Epithelial cell of proximal tubule (primary cell): ENCODE measurements at regions not wholly inside any gene's neighbourhood (a gene's known extent, or its start where the extent isn't known, plus 50 kb on each side); places are given as distances from the start of the nearest gene placed in this dataset.
A peak's percentile ranks its signal among the peaks of the same experiment; 100 is the strongest.
"Not testable (repeated sequence)": the region's sequence is repeated elsewhere in the genome, so short reads cannot be mapped to it uniquely, and the experiment has no call there.

Experiments
- DNase-seq: peaks from one replicate; pipeline ENCODE4 v3.0.0-alpha.2; 2011; ENCODE audit warnings: low read depth
- H3K4me3 ChIP-seq: 2 replicates; pipeline ENCODE4 v1.5.1; 2011; ENCODE audit warnings: low read depth, mild to moderate bottlenecking, low read length
- CTCF ChIP-seq: conservative IDR thresholded peaks from 2 replicates; pipeline ENCODE4 v1.5.1; 2012; ENCODE audit warnings: low read depth, mild to moderate bottlenecking, low read length

DNA sequence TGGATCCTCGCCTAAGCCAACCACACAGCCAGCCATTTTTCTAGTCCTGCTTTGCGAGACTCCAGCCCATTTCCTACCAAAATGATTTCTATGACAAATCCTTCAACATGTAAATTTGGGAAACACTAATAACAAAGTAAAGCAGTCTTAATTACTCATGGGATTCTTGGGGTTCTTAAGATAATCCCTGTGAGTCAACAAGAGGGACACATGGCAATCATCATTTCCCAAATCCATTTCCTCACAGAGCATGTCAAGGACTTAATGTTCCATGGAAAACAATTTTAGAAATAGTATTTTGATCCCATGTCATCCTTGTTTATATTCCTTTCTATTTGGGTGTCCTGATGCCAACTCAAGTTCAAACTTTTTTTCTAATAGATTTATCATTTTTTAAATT is 322.7 kb upstream of the NOX3 start:
- TF ChIP-seq CTCF: no peak
- H3K4me3 ChIP-seq: no peak overlapping the region
- no peak for DNase-seq

GRCh38 chr6:155771822-155772221 is 316.2 kb upstream of the NOX3 start:
- no peak overlapping the region for H3K4me3 ChIP-seq
- TF ChIP-seq CTCF: no peak
- peak; percentile 3 for DNase-seq

- no peak for TF ChIP-seq CTCF
These were observed 315.2 kb upstream of the NOX3 start for GRCh38 chr6:155770856-155771255.

GRCh38 chr6:155770313-155770712 is 314.7 kb upstream of the NOX3 start:
- no peak overlapping the region for H3K4me3 ChIP-seq
- TF ChIP-seq CTCF: no peak
- DNase-seq: no peak

More at GRCh38 chr6:155770856-155771255, 315.2 kb upstream of the NOX3 start:
- DNase-seq: no peak
- H3K4me3 ChIP-seq: no peak overlapping the region

- TF ChIP-seq CTCF: no peak
- H3K4me3 ChIP-seq: no peak overlapping the region
- DNase-seq: no peak
These were observed 309.9 kb upstream of the NOX3 start for GRCh38 chr6:155765275-155766194.

- no peak for DNase-seq
- no peak overlapping the region for H3K4me3 ChIP-seq
- TF ChIP-seq CTCF: no peak
These were observed 307.0 kb upstream of the NOX3 start for GRCh38 chr6:155762649-155763048.

DNA sequence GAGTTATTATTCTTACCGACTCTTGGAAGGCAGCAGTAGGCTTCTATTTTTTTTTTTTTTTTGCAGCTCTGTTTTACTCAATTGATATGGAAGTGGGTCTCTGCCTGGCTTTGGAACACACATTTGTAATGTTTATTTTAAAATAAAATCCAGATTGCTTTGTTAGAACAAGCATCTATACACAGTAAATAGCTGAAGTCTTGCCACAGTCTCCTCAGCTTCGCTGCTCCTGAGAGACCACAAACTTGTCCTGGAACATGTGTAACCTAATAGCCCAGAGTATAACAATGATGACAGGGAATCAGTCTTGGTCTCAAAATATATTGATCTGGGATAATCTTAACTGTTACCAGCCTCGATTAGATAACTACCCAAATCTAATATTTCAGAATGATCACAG is 299.8 kb upstream of the NOX3 start:
- no peak for DNase-seq
- TF ChIP-seq CTCF: no peak
- no peak overlapping the region for H3K4me3 ChIP-seq

DNA sequence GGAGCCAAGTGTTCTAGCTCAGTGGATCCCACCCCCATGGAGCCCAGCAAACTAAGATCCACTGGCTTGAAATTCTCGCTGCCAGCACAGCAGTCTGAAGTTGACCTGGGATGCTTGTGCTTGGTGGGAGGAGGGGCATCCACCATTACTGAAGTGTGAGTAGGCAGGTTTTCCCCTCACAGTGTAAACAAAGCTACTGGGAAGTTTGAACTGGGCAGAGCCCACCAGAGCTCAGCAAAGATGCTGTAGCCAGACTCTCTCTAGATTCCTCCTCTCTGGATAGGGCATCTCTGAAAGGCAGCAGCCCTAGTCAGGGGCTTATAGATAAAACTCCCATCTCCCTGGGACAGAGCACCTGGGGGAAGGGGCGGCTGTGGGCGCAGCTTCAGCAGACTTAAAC is 293.1 kb upstream of the NOX3 start:
- DNase-seq, H3K4me3 ChIP-seq: not testable (repeated sequence)
